Ovary (tissue), 7 donors: ENCODE measurements at regions not wholly inside any gene's neighbourhood (a gene's known extent, or its start where the extent isn't known, plus 50 kb on each side); places are given as distances from the start of the nearest gene placed in this dataset.

Experiments
- DNase-seq, 5 donors: peaks; one replicate each; pipeline ENCODE4 v3.0.0-alpha.2; 2019 to 2020
- H3K27ac ChIP-seq, 2 donors: fragments of 200-600 bp; one replicate each; pipeline versions ENCODE4 v1.5.1 to v1.8.0; 2019 to 2022
- H3K27me3 ChIP-seq: fragments of 200-600 bp; one replicate; pipeline ENCODE4 v1.8.0; 2022
- H3K36me3 ChIP-seq: fragments of 200-600 bp; sonication (generic); one replicate; pipeline ENCODE4 v1.5.1; 2019
- H3K4me1 ChIP-seq: one replicate; pipeline ENCODE4 v1.8.1; 2013; ENCODE audit warnings: mild to moderate bottlenecking, moderate library complexity; ENCODE audit not compliant: insufficient read depth
- H3K4me3 ChIP-seq: fragments of 200-600 bp; sonication (generic); one replicate; pipeline ENCODE4 v1.5.1; 2017
- H3K9me3 ChIP-seq, 2 donors: fragments of 200-600 bp in 1 of 2; sonication (generic) in 1 of 2; one replicate each; pipeline versions ENCODE4 v1.5.1 to v1.8.1; 2013 to 2019; ENCODE audit warnings: mild to moderate bottlenecking in 1 of 2, moderate library complexity in 1 of 2
- CTCF ChIP-seq, 3 donors: fragments of 450-650 bp in 2 of 3; fragments of 200-600 bp in 1 of 3; IDR thresholded peaks; one replicate each; pipeline versions ENCODE4 v1.5.1 to v1.8.0; 2016 to 2022; ENCODE audit warnings: antibody characterized with exemption in 3 of 3, mild to moderate bottlenecking in 1 of 3
- EP300 ChIP-seq: sonication (generic); formaldehyde crosslinking; IDR thresholded peaks from one replicate; pipeline ENCODE4 v1.6.1; 2017; ENCODE audit warnings: antibody characterized with exemption
- POLR2A ChIP-seq: fragments of 450-650 bp; IDR thresholded peaks from one replicate; pipeline ENCODE4 v1.6.1; 2017; ENCODE audit warnings: antibody characterized with exemption, mild to moderate bottlenecking, moderate library complexity
- WGBS, 3 donors: extraction: QIAGEN DNeasy Blood & Tissue Kit in 1 of 3; methylation state at CpG; one replicate each; pipeline versions ENCODE4 v1.1.5 to v1.1.7; 2013 to 2017; 5-methylcytosine and 5-hydroxymethylcytosine counted together
- intact Hi-C, 4 donors: fragments of 100-400 bp; cut with DNase I; formaldehyde crosslinking; loops; one replicate each; pipeline versions ENCODE4 v1.11.0 to v1.15.1; 2022 to 2023
- donor health status: DM: no; HTN: no; CAD: no; lungs with moderate emphysema.
- donor health status: DM: no; HTN: no; CAD: no.
- donor health status: Bipolar disorder and iron deficiency.
- donor health status: DM: no; HTN: no; CAD: no.
- donor health status: DM: yes; HTN: yes; CAD: no.

- DNase-seq, result no peak
- H3K36me3 ChIP-seq, result no peaks in the 10 kb centered on the region
- H3K4me1 ChIP-seq, result no peaks in the 10 kb centered on the region
- TF ChIP-seq CTCF (IDR thresholded peaks at IDR 0.05), result no peak
- TF ChIP-seq POLR2A, result no peak
- no peak for TF ChIP-seq EP300
- H3K4me3 ChIP-seq, result no peak overlapping the region
- intact Hi-C loops, result no loop called here
- no peaks in the 10 kb centered on the region for H3K27me3 ChIP-seq
- H3K27ac ChIP-seq, result no peak overlapping the region
- 68 to 79% (median 75%) methylated on average over 4 of the region's 4 CpGs for WGBS, 3 donors
- no peaks in the 10 kb centered on the region for H3K9me3 ChIP-seq
Measured at GRCh38 chr15:91496754-91497691, 356.5 kb upstream of the SLCO3A1 start.

DNA sequence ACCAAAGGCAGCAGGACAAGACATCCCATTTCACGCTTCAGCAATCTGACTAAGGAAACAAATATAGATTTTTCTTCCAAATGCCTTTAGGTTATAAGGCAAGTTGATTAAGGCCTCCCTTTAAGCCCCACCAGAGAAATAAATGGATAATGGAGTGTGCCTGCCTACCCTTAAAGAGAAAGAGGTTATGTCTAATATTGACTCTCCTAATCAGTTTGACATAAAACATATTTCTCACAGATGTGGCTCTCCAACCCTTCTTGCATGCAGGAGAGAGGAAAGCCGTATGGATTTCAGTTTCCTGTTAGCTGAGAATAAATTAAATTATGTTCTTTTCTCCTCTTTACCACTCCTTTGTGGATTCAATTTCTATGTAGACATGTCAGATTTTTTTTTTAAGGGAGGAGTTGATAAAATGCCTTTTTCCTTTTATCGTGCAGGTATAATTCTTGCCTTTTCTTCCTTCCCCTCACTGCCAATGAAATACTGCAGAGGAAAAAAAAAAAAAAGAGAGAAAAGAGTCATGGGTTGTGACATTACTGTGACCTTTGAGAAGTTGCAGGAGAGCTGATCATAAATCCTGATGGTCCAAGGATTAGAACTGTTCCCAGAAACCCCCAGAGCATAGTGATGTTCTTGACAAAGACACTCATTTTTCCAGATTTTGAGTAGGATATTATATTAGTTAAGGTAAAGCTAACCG lies 355.3 kb upstream of the SLCO3A1 start:
- no peak for TF ChIP-seq CTCF (IDR thresholded peaks at IDR 0.05)
- TF ChIP-seq EP300, result no peak
- no peak for TF ChIP-seq POLR2A
- no peak overlapping the region for H3K27ac ChIP-seq
- H3K36me3 ChIP-seq, result no peaks in the 10 kb centered on the region
- DNase-seq, result no peak
- H3K9me3 ChIP-seq, result no peaks in the 10 kb centered on the region
- no peak overlapping the region for H3K4me3 ChIP-seq
- 54 to 62% (median 60%) methylated on average over 4 of the region's 4 CpGs for WGBS, 3 donors
- intact Hi-C loops, result no loop called here
- H3K4me1 ChIP-seq, result no peaks in the 10 kb centered on the region
- no peaks in the 10 kb centered on the region for H3K27me3 ChIP-seq

GRCh38 chr15:91498749-91499062 lies 354.8 kb upstream of the SLCO3A1 start:
- no peak overlapping the region for H3K27ac ChIP-seq
- no peak for DNase-seq
- no peak overlapping the region for H3K4me3 ChIP-seq
- no peaks in the 10 kb centered on the region for H3K27me3 ChIP-seq
- TF ChIP-seq CTCF (IDR thresholded peaks at IDR 0.05), result no peak
- no peak for TF ChIP-seq EP300
- no peak for TF ChIP-seq POLR2A
- intact Hi-C loops, result no loop called here
- H3K36me3 ChIP-seq, result no peaks in the 10 kb centered on the region
- 74 to 82% (median 79%) methylated on average over 1 of the region's 1 CpG for WGBS, 3 donors
- H3K4me1 ChIP-seq, result no peaks in the 10 kb centered on the region
- no peaks in the 10 kb centered on the region for H3K9me3 ChIP-seq

DNA sequence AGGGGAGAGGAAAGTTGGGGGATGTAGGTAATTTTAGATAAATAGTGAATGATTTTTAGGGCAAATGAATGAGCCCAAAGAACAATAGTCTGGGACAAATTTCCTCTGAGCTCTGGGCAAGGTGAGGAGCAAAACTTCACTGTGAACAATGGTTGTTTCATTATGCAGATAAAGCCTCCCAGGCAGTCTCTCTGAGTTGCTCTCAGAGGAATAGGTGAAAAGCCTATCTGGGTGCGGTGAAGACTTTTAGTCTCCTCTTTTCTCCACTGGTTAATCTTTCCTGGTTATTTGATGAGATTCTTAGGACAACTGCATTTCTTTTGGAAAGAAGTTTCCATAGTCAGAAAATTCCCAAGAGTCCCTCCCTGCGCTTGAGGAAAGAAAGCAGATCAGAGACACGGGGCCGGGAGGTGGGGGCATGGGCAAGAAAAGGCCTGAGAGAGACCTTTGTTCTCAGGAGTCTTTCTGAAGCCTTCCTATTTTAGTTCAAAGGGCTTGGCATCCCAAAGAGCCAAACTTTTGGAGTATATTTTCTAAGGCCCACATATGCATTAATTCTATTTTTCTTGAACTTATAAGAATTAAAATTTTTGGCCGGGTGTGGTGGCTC lies 353.6 kb upstream of the SLCO3A1 start:
- WGBS, 3 donors, result 87 to 92% (median 90%) methylated on average over 5 of the region's 5 CpGs
- Histone ChIP-seq H3K27ac (no peak overlapping the region), H3K27me3 (no peaks in the 10 kb centered on the region), H3K4me3 (no peak overlapping the region), H3K36me3 (no peaks in the 10 kb centered on the region), H3K4me1 (no peaks in the 10 kb centered on the region), H3K9me3 (no peaks in the 10 kb centered on the region)
- TF ChIP-seq CTCF (IDR thresholded peaks at IDR 0.05) (no peak), EP300 (no peak), POLR2A (no peak)
- intact Hi-C loops, result no loop called here
- no peak for DNase-seq
